K562 (cell line): ENCODE measurements at regions not wholly inside any gene's neighbourhood (a gene's known extent, or its start where the extent isn't known, plus 50 kb on each side); places are given as distances from the start of the nearest gene placed in this dataset.

ENCODE experiments used
- ATAC-seq: fragments of 200-7000 bp; cut with Tn5 transposase; 3 replicates; pipeline ENCODE4 v1.9.1; 2020; ENCODE audit warnings: moderate library complexity
- BruUV-seq: library from RNA; stranded (reverse); fragments of 400-500 nt; replicated peaks from 2 replicates; lab custom pipeline; 2021; lab: Mats Ljungman, UMichigan
- CTCF ChIA-PET: fragments of 300-600 bp; formaldehyde crosslinking; extraction: SDS; loops from one replicate; lab custom pipeline; 2021; ENCODE audit warnings: low intra/inter-chr PET ratio; lab: Yijun Ruan, JAX
- POLR2A ChIA-PET: fragments of 300-600, 350-650 bp; sonication (Branson Sonifier 250); formaldehyde crosslinking; extraction: SDS; loops from one replicate; lab custom pipeline; 2021; ENCODE audit warnings: antibody characterized with exemption, inconsistent platforms; lab: Yijun Ruan, JAX
- DNase-seq, 4 experiments: peaks; one replicate each; pipeline versions ENCODE4 v3.0.0 to v3.0.0-alpha.2; 2011 to 2018; ENCODE audit warnings: low spot score in 3 of 4, mixed read lengths in 3 of 4; ENCODE audit errors: extremely low read depth in 1 of 4
- FAIRE-seq: peaks from 2 replicates; lab custom pipeline; 2011; peaks lifted over from hg19 to GRCh38; lab: Jason Lieb, UNC
- H2AFZ ChIP-seq: 2 replicates; pipeline ENCODE4 v1.6.0; 2011; ENCODE audit warnings: low read depth, low read length, control low read depth, inconsistent platforms
- H3K27ac ChIP-seq: fragments of 200-600 bp; 3 replicates; pipeline ENCODE4 v1.8.0; 2011; ENCODE audit warnings: low read depth, mild to moderate bottlenecking, control low read depth, inconsistent platforms, low read length, moderate library complexity, mixed read lengths; ENCODE audit errors: extremely low read depth
- H3K27me3 ChIP-seq, 2 experiments: fragments of 300-600 bp in 1 of 2; 2 replicates in 1 of 2; 3 replicates in 1 of 2; pipeline versions ENCODE4 v1.6.0 to v1.8.0; 2011; ENCODE audit warnings: inconsistent platforms in 2 of 2, low read length in 2 of 2, mild to moderate bottlenecking in 1 of 2, mixed read lengths in 1 of 2, moderate library complexity in 1 of 2; ENCODE audit not compliant: control insufficient read depth in 2 of 2, insufficient read depth in 2 of 2
- H3K36me3 ChIP-seq: fragments of 300-600 bp; 3 replicates; pipeline ENCODE4 v1.8.0; 2011; ENCODE audit warnings: mild to moderate bottlenecking, low read length, inconsistent platforms; ENCODE audit not compliant: control insufficient read depth, insufficient read depth
- H3K4me1 ChIP-seq, 2 experiments: fragments of 200-600 bp in 1 of 2; replicated peaks in 1 of 2; 2 replicates in 1 of 2; 3 replicates in 1 of 2; pipeline versions ENCODE4 v1.5.1 to v1.8.0; 2011; ENCODE audit warnings: inconsistent platforms in 2 of 2, low read length in 2 of 2, mild to moderate bottlenecking in 1 of 2, mixed read lengths in 1 of 2, moderate library complexity in 1 of 2; ENCODE audit not compliant: control insufficient read depth in 2 of 2, insufficient read depth in 2 of 2
- H3K4me2 ChIP-seq: 2 replicates; pipeline ENCODE4 v1.6.1; 2011; ENCODE audit warnings: low read length, control low read depth, inconsistent platforms, mixed read lengths; ENCODE audit not compliant: insufficient read depth
- H3K4me3 ChIP-seq: fragments of 200-600 bp; sonication (generic), shearing (Covaris generic); 2 replicates; pipeline ENCODE4 v1.5.1; 2016; ENCODE audit warnings: control low read depth, inconsistent platforms
- H3K79me2 ChIP-seq: fragments of 200-600 bp; 3 replicates; pipeline ENCODE4 v1.8.0; 2011; ENCODE audit warnings: low read length, inconsistent platforms; ENCODE audit not compliant: control insufficient read depth, insufficient read depth
- H3K9ac ChIP-seq, 2 experiments: 2 replicates each; pipeline versions ENCODE4 v1.6.0 to v1.6.1; 2011; ENCODE audit warnings: low read depth in 2 of 2, low read length in 2 of 2, control low read depth in 1 of 2, inconsistent platforms in 1 of 2, mild to moderate bottlenecking in 1 of 2, mixed read lengths in 1 of 2; ENCODE audit not compliant: insufficient read depth in 1 of 2
- H3K9me1 ChIP-seq: one replicate; pipeline ENCODE4 v1.6.0; 2011; ENCODE audit warnings: inconsistent platforms, mild to moderate bottlenecking, low read length, moderate library complexity; ENCODE audit not compliant: control insufficient read depth, insufficient read depth
- H3K9me3 ChIP-seq: replicated peaks from 2 replicates; pipeline ENCODE4 v1.5.1; 2011; ENCODE audit warnings: low read depth, low read length, inconsistent platforms; ENCODE audit not compliant: control insufficient read depth, insufficient read depth
- H4K20me1 ChIP-seq: replicated peaks from 2 replicates; pipeline ENCODE4 v1.6.1; 2011; ENCODE audit warnings: low read length, inconsistent platforms, mixed read lengths; ENCODE audit not compliant: control insufficient read depth, insufficient read depth
- ARNT ChIP-seq, 2 experiments: fragments of 450-650 bp; IDR thresholded peaks; 2 replicates each; pipeline ENCODE4 v1.6.1; 2016; ENCODE audit warnings: mild to moderate bottlenecking in 1 of 2
- CREBBP ChIP-seq: IDR thresholded peaks from one replicate; pipeline ENCODE4 v1.6.1; 2012; ENCODE audit warnings: low read depth, mild to moderate bottlenecking, control low read depth, inconsistent platforms, low read length
- ETV5 ChIP-seq: sonication (generic); formaldehyde crosslinking; IDR thresholded peaks from 2 replicates; pipeline ENCODE4 v1.4.0; 2020; ENCODE audit warnings: low read depth, mild to moderate bottlenecking, missing genetic modification reagents
- HDAC6 ChIP-seq: IDR thresholded peaks from 2 replicates; pipeline ENCODE4 v1.6.1; 2012; ENCODE audit warnings: low read depth, mild to moderate bottlenecking, control low read depth, inconsistent platforms, low read length, moderate library complexity
- RBM15 ChIP-seq: fragments of 200-400 bp; formaldehyde crosslinking; IDR thresholded peaks from 2 replicates; pipeline ENCODE4 v1.6.1; 2018; ENCODE audit warnings: mild to moderate bottlenecking, low read length, moderate library complexity; ENCODE audit not compliant: insufficient read depth
- RUNX1 ChIP-seq: sonication (generic); IDR thresholded peaks from 2 replicates; pipeline ENCODE4 v1.6.1; 2016; ENCODE audit warnings: antibody characterized with exemption, low read depth
- ZNF197 ChIP-seq: fragments of 200-800 bp; sonication (Bioruptor generic); IDR thresholded peaks from 2 replicates; pipeline ENCODE4 v1.6.1; 2016; ENCODE audit warnings: low read depth, missing genetic modification characterization, missing compliant biosample characterization
- ZNF274 ChIP-seq: IDR thresholded peaks from 2 replicates; pipeline ENCODE4 v1.6.1; 2011; ENCODE audit warnings: low read depth, mild to moderate bottlenecking, low read length, moderate library complexity, borderline replicate concordance
- WGBS: fragments of 100-300 bp; shearing (Covaris generic); methylation state at CpG from one replicate; pipeline ENCODE4 v1.1.6; 2016; ENCODE audit warnings: low coverage, mixed read lengths; ENCODE audit not compliant: insufficient coverage; ENCODE audit errors: missing lambda C conversion rate; 5-methylcytosine and 5-hydroxymethylcytosine counted together
- in situ Hi-C: fragments of 300-500 bp; cut with MboI; formaldehyde crosslinking; loops from 4 replicates; pipeline ENCODE4 v1.15.0; 2018; ENCODE audit warnings: inconsistent platforms, mixed read lengths
- intact Hi-C: fragments of 100-400 bp; cut with micrococcal nuclease; formaldehyde crosslinking; loops from 2 replicates; pipeline ENCODE4 v1.14.2; 2022

DNA sequence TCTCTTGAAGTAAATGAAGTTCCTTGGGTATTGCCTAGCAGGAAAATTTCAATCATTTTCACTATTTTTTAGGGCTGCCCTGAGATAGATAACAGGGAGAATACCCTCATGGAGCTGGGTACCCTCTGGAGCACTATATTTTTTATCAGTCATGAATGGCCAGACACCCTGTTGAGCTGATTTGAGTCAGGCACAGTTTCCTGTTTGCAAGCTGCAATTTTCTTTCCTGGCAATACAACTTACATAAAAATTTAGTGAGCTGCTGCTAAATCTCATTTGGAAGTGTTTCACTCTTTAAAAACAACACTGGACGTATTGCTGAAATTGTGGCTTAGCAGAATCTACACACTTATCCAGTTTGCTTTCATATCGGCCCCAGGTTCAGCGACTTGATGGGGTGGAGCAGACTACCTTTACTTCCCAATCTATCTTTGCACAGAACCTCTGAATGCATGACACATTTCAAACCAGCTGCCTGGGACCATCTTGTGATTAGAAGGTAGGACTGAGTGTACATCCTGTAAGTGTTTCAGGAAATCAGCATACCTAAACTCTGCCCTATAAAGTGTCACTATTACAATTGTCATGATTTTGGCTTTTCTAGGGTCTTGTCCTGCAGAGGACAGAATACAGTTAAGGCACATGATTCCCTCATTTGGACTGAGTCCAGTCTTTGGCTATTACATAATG, 125.7 kb upstream of the FAM3C start:
- ChIA-PET POLR2A (no interaction called here), CTCF (no interaction called here)
- H3K9me1 ChIP-seq = no peaks in the 10 kb centered on the region
- ATAC-seq = no peak; the same call in 2 of the 3 replicates
- in situ Hi-C loops = no loop called here
- no peaks in the 10 kb centered on the region for H3K27me3 ChIP-seq
- no peaks in the 10 kb centered on the region; a peak in 1 of 5 replicates for H3K4me1 ChIP-seq
- no peak for DNase-seq
- H2AFZ ChIP-seq = no peak overlapping the region
- H3K9ac ChIP-seq = no peak overlapping the region
- no peak overlapping the region for H3K4me3 ChIP-seq
- intact Hi-C loops = no loop called here
- 1% methylated on average over 3 of the region's 3 CpGs for WGBS
- TF ChIP-seq HDAC6 (no peak), ETV5 (no peak), CREBBP (no peak), ZNF197 (CRISPR knock-in tag) (no peak), RUNX1 (no peak), ZNF274 (no peak), RBM15 (no peak), ARNT (IDR thresholded peaks at IDR 0.05) (no peak)
- no peaks in the 10 kb centered on the region for H4K20me1 ChIP-seq
- H3K36me3 ChIP-seq = no peaks in the 10 kb centered on the region
- no peak overlapping the region for H3K4me2 ChIP-seq
- no TSS peak for BruUV-seq
- FAIRE-seq = no peak
- no peaks in the 10 kb centered on the region for H3K9me3 ChIP-seq
- H3K79me2 ChIP-seq = no peaks in the 10 kb centered on the region
- no peak overlapping the region for H3K27ac ChIP-seq
